SIG-M5 (cell line): ENCODE measurements at regions not wholly inside any gene's neighbourhood (a gene's known extent, or its start where the extent isn't known, plus 50 kb on each side); places are given as distances from the start of the nearest gene placed in this dataset.
"Not testable (repeated sequence)": the region's sequence is repeated elsewhere in the genome, so short reads cannot be mapped to it uniquely, and the experiment has no call there.

Experiments used
- DNase-seq: peaks from one replicate; lab custom pipeline; 2025; lab: John Stamatoyannopoulos, UW

DNA sequence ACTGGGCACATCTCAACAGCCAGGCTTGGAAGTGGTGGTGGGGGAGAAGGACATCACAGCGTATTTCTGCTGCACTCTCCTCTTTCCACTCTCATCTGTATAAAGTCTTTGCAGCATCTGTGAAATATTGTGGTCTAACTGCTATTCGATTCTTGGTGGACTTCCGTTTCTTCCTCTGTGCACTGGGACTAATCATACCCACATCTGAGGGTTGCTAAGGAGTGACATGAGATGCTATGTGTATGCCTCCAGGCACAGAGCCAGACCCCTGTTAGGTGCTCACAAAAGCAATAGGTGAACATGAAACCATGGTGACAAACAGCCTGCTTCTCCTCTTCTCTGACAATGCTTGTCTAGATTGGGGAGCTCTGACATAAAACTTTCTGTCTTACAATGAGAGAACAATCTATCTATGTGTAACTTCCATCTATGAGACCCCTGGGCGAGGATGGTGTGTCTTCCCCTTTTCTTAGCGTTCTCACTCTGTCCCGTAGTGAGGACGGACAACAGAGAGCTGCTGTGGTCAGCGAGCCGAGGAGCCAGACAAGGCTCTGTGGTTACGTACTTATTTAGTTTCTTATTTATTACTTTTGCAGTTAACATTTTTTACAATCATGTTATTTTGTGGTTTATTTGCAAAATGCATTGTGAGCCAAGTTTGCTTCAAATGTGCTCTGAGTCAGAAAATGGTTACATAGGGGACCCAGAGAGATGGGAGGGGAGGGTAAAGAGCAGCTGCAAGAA, 196.7 kb upstream of the TPRG1 start:
- no peak for DNase-seq

DNA sequence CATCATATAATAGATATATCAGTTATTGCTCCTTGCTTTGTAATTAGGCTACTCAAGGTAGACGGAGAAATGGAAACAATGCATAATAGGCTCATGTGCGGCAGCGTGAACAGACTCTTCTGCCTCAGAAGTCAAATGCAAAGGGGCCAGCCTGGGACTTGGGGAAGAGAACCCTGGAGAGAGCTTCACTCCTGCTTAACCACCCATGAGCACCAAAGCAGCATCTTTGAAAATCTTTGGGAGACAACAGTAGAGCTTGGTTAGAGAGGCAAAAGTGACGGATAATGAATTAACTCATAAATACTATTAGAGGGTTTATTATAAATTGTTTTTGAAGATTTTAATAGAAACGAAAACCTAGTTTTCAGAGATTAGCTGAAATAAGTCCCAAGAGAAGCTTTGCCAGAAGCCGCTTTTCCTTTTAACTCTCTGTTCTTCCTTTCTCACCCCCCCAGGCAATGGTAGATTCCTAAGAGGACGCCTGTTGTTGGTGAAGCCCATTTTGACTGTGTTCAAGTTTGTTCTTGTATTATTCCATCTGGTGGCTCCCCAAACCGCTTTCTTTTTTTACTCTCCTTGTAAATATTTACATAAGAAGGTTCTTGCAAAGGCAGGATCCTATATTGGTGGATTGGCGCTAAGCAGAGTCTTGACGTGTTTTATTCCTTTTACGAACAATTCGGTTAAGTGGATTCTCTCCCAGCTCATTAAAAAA, 196.0 kb upstream of the TPRG1 start:
- no peak for DNase-seq

- DNase-seq: no peak
Measured at GRCh38 chr3:188976407-188976806, 195.4 kb upstream of the TPRG1 start.

DNA sequence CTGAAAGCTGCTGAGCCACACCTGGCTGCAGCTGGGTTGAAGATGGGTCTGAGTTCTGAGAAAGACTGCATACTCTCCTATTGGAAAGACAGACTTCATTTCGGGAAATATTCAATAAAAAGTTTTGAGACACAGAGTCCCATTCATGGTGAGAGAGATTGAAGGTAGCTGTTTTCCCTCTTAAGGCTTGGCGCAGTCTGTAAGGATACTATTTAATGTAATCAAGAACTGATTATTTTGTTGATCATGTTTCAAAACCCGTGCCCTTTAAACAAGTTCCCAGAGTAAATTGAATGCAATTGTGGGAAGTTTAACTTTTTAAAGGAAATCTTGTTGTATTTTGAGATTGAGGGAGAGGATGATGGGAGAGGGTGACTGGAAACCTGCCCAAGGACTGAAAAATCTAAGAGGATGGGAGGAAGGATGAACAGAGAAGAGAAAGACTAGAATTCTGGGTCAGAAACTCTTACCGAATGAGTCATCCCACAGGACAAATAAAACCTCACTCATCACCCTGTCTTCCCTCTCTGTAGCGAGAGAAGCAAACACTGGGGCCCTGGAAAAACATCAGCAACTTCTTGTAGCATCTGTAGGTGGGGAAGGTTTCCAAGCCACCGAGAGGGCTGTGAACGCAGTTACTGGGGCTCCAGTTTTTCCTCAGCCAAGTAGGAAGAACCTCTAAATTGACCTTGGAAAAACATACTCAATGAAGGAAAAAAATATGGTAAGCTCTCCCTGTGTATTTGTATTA, 193.2 kb upstream of the TPRG1 start:
- no peak for DNase-seq

GRCh38 chr3:188979248-188979647, 192.5 kb upstream of the TPRG1 start:
- DNase-seq: no peak

- no peak for DNase-seq
Measured at GRCh38 chr3:188979669-188980310, 192.0 kb upstream of the TPRG1 start.

DNA sequence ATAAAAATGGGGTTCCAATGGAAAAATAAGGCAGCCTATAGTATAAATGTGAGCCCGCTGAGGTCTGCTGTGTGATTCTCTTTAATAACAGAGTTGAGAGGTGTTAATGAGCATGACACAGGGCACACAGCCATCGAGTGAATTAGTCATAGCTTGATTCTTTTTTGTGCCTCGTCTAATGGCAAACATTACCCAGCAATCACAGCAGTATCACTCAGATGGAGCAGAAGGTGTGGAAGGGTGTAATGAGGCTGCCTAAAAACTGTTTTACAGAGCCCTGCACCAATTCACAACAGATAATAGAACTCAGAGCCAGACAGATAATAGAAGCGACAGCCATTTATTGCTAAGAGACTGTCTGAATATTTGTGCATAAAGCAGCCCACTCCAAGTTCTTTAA, 178.6 kb upstream of the TPRG1 start:
- DNase-seq: no peak

- no peak for DNase-seq
Measured at GRCh38 chr3:189001559-189001958, 170.2 kb upstream of the TPRG1 start.

- DNase-seq: no peak
Measured at GRCh38 chr3:189003410-189003809, 168.4 kb upstream of the TPRG1 start.

GRCh38 chr3:189013224-189013888, 158.4 kb upstream of the TPRG1 start:
- no peak for DNase-seq

- no peak for DNase-seq
Measured at GRCh38 chr3:189014526-189014925, 157.2 kb upstream of the TPRG1 start.

GRCh38 chr3:189022576-189023466, 148.9 kb upstream of the TPRG1 start:
- DNase-seq: not testable (repeated sequence)

- no peak for DNase-seq
Measured at GRCh38 chr3:189025866-189026265, 145.9 kb upstream of the TPRG1 start.

DNA sequence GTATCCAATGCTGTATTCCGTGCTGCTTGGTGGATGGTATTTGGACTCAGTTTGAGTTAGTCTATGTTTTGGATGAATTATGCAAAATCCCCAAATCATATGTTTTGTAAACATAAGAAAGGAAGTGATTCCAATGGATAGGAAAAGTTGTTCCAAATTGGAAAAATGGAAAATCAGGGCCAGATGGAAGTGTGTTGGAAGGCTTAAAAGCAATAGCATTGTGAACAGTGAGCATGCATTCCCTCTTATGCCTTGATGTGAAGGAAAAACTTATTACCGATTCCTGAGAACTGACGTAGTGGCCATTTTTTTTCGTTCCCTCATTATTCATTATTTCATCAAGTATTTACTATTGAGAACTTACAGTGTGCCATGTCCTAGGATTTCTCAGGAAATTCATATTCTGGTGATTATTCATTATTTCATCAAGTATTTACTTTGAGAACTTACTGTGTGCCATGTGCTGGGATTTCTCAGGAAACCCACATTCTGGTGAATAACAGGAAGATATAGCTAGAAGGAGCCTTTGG, 144.1 kb upstream of the TPRG1 start:
- DNase-seq: no peak

- DNase-seq: no peak
Measured at GRCh38 chr3:189038773-189039745, 132.7 kb upstream of the TPRG1 start.

GRCh38 chr3:189040656-189041335, 131.0 kb upstream of the TPRG1 start:
- DNase-seq: no peak

GRCh38 chr3:189041482-189042090, 130.2 kb upstream of the TPRG1 start:
- DNase-seq: no peak

- no peak for DNase-seq
Measured at GRCh38 chr3:189042832-189043231, 128.9 kb upstream of the TPRG1 start.
